HG03571 (cell line): ENCODE measurements at regions not wholly inside any gene's neighbourhood (a gene's known extent, or its start where the extent isn't known, plus 50 kb on each side); places are given as distances from the start of the nearest gene placed in this dataset.
"Not testable (repeated sequence)": the region's sequence is repeated elsewhere in the genome, so short reads cannot be mapped to it uniquely, and the experiment has no call there.

Source experiments
- ATAC-seq: cut with Tn5 transposase; IDR thresholded peaks from one replicate; pipeline ENCODE4 v1.9.1; 2021; ENCODE audit not compliant: unreplicated experiment

GRCh38 chr3:152768478-152768877, 66.5 kb upstream of the P2RY1 start:
- no peak for ATAC-seq

- ATAC-seq, result no peak
Measured at GRCh38 chr3:152769523-152769922, 65.4 kb upstream of the P2RY1 start.

- no peak for ATAC-seq
Measured at GRCh38 chr3:152770296-152770695, 64.6 kb upstream of the P2RY1 start.

- no peak for ATAC-seq
Measured at GRCh38 chr3:152771120-152771519, 63.8 kb upstream of the P2RY1 start.

- no peak for ATAC-seq
Measured at GRCh38 chr3:152772674-152773225, 62.2 kb upstream of the P2RY1 start.

- no peak for ATAC-seq
Measured at GRCh38 chr3:152773633-152774032, 61.3 kb upstream of the P2RY1 start.

- not testable (repeated sequence) for ATAC-seq
Measured at GRCh38 chr3:152774230-152774629, 60.7 kb upstream of the P2RY1 start.

- ATAC-seq, result no peak
Measured at GRCh38 chr3:152778022-152778421, 56.9 kb upstream of the P2RY1 start.

GRCh38 chr3:152779653-152780052, 55.3 kb upstream of the P2RY1 start:
- no peak for ATAC-seq

GRCh38 chr3:152780553-152780952, 54.4 kb upstream of the P2RY1 start:
- no peak for ATAC-seq

- ATAC-seq, result no peak
Measured at GRCh38 chr3:152785051-152785450, 49.9 kb upstream of the P2RY1 start.
